ENCODE measurements at regions not wholly inside any gene's neighbourhood (a gene's known extent, or its start where the extent isn't known, plus 50 kb on each side); places are given as distances from the start of the nearest gene placed in this dataset.
"Not testable (repeated sequence)": the region's sequence is repeated elsewhere in the genome, so short reads cannot be mapped to it uniquely, and the experiment has no call there.

- DNase-seq, result no peak
Observed at GRCh38 chr6:137304020-137304780, 85.0 kb upstream of the IFNGR1 start.

- DNase-seq, result no peak
Observed at GRCh38 chr6:137303441-137303840, 84.3 kb upstream of the IFNGR1 start.

GRCh38 chr6:137299681-137300080, 80.5 kb upstream of the IFNGR1 start:
- DNase-seq, result no peak

- no peak for DNase-seq
Observed at GRCh38 chr6:137297887-137298286, 78.7 kb upstream of the IFNGR1 start.

GRCh38 chr6:137292326-137292725, 73.1 kb upstream of the IFNGR1 start:
- DNase-seq, result not testable (repeated sequence)

- no peak for DNase-seq
Observed at GRCh38 chr6:137291441-137291840, 72.3 kb upstream of the IFNGR1 start.

GRCh38 chr6:137290601-137291261, 71.5 kb upstream of the IFNGR1 start:
- no peak for DNase-seq

- no peak for DNase-seq
Observed at GRCh38 chr6:137286916-137287315, 67.7 kb upstream of the IFNGR1 start.

GRCh38 chr6:137286368-137286767, 67.2 kb upstream of the IFNGR1 start:
- DNase-seq, result no peak

- no peak for DNase-seq
Observed at GRCh38 chr6:137284811-137285110, 65.6 kb upstream of the IFNGR1 start.

- DNase-seq, result no peak
Observed at GRCh38 chr6:137283940-137284810, 65.0 kb upstream of the IFNGR1 start.

- no peak for DNase-seq
Observed at GRCh38 chr6:137283080-137283479, 63.9 kb upstream of the IFNGR1 start.

- no peak for DNase-seq
Observed at GRCh38 chr6:137282254-137282653, 63.1 kb upstream of the IFNGR1 start.

- DNase-seq, result not testable (repeated sequence)
Observed at GRCh38 chr6:137279279-137279678, 60.1 kb upstream of the IFNGR1 start.

GRCh38 chr6:137277971-137278637, 58.9 kb upstream of the IFNGR1 start:
- DNase-seq, result no peak

- DNase-seq, result no peak
Observed at GRCh38 chr6:137272403-137272802, 53.2 kb upstream of the IFNGR1 start.

GRCh38 chr6:137271245-137272183, 52.3 kb upstream of the IFNGR1 start:
- no peak for DNase-seq

- no peak for DNase-seq
Observed at GRCh38 chr6:137269803-137270202, 50.6 kb upstream of the IFNGR1 start.

GRCh38 chr6:137269347-137269746, 50.2 kb upstream of the IFNGR1 start:
- no peak for DNase-seq

Data from activated CD8-positive, alpha-beta memory T cell treated with anti-CD3 and anti-CD28 coated beads for 24 hours (primary cell).